ENCODE measurements at regions not wholly inside any gene's neighbourhood (a gene's known extent, or its start where the extent isn't known, plus 50 kb on each side); places are given as distances from the start of the nearest gene placed in this dataset.

GRCh38 chr9:129289883-129290282, 111.8 kb upstream of the IER5L start:
- H3K4me3 ChIP-seq, result no peak overlapping the region
- peak; percentile 43 for DNase-seq (ENCODE audit: low spot score)
- no peak for TF ChIP-seq CTCF (IDR thresholded peaks at IDR 0.05)
- no peak overlapping the region for H3K27ac ChIP-seq

- H3K4me3 ChIP-seq, result no peak overlapping the region
- no peak for TF ChIP-seq CTCF (IDR thresholded peaks at IDR 0.05)
- DNase-seq (ENCODE audit: low spot score), result peak; percentile 41
- no peak overlapping the region for H3K27ac ChIP-seq
These were observed 111.2 kb upstream of the IER5L start for GRCh38 chr9:129289131-129289731.

GRCh38 chr9:129287619-129288305, 109.7 kb upstream of the IER5L start:
- no peak for TF ChIP-seq CTCF (IDR thresholded peaks at IDR 0.05)
- peak; percentile 50 for DNase-seq (ENCODE audit: low spot score)

GRCh38 chr9:129285979-129286772, 108.1 kb upstream of the IER5L start:
- Histone ChIP-seq H3K27ac (no peak overlapping the region), H3K4me3 (no peak overlapping the region)
- DNase-seq (ENCODE audit: low spot score), result peak; percentile 68
- no peak for TF ChIP-seq CTCF (IDR thresholded peaks at IDR 0.05)

More at GRCh38 chr9:129287619-129288305, 109.7 kb upstream of the IER5L start:
- Histone ChIP-seq H3K4me3 (no peak overlapping the region), H3K27ac (no peak overlapping the region)

GRCh38 chr9:129285382-129285781, 107.3 kb upstream of the IER5L start:
- DNase-seq (ENCODE audit: low spot score), result no peak
- H3K27ac ChIP-seq, result no peak overlapping the region
- no peak overlapping the region for H3K4me3 ChIP-seq
- no peak for TF ChIP-seq CTCF (IDR thresholded peaks at IDR 0.05)

GRCh38 chr9:129284607-129285291, 106.7 kb upstream of the IER5L start:
- TF ChIP-seq CTCF (IDR thresholded peaks at IDR 0.05), result no peak
- H3K4me3 ChIP-seq, result no peak overlapping the region
- no peak overlapping the region for H3K27ac ChIP-seq
- DNase-seq (ENCODE audit: low spot score), result peak; percentile 69

Data from coronary artery (tissue), 2 donors.